ENCODE measurements at regions not wholly inside any gene's neighbourhood (a gene's known extent, or its start where the extent isn't known, plus 50 kb on each side); places are given as distances from the start of the nearest gene placed in this dataset.

- no peak overlapping the region for H3K27ac ChIP-seq
- intact Hi-C loops (cut with DNase I; ENCODE audit: low total_unique reads) (no loop called here), in situ Hi-C loops (cut with MboI; ENCODE audit: low sequenced_read_pairs in 4 of 4) (no loop called here)
- H3K4me3 ChIP-seq, result no peak overlapping the region
- H3K27me3 ChIP-seq, result no peaks in the 10 kb centered on the region
- ATAC-seq (no peak), DNase-seq (no peak)
- no peak for TF ChIP-seq POLR2A (IDR thresholded peaks at IDR 0.05)
- TF ChIP-seq CTCF (IDR thresholded peaks at IDR 0.05 in 4 of 5, conservative IDR thresholded peaks at IDR 0.05 in 1 of 5), result no peak
- no peaks in the 10 kb centered on the region for H3K9me3 ChIP-seq
- H3K36me3 ChIP-seq, result no peaks in the 10 kb centered on the region
- H3K4me1 ChIP-seq, result no peaks in the 10 kb centered on the region
Measured at GRCh38 chr10:61845196-61845949, 56.1 kb upstream of the ARID5B start.

GRCh38 chr10:61845950-61846268 lies 55.6 kb upstream of the ARID5B start:
- Histone ChIP-seq H3K4me1 (no peaks in the 10 kb centered on the region), H3K27ac (no peak overlapping the region), H3K36me3 (no peaks in the 10 kb centered on the region), H3K27me3 (no peaks in the 10 kb centered on the region), H3K9me3 (no peaks in the 10 kb centered on the region), H3K4me3 (no peak overlapping the region)
- intact Hi-C loops (cut with DNase I; ENCODE audit: low total_unique reads), result no loop called here
- ATAC-seq (no peak), DNase-seq (no peak)
- TF ChIP-seq POLR2A (IDR thresholded peaks at IDR 0.05) (no peak), CTCF (IDR thresholded peaks at IDR 0.05 in 4 of 5, conservative IDR thresholded peaks at IDR 0.05 in 1 of 5) (no peak)
- in situ Hi-C loops (cut with MboI; ENCODE audit: low sequenced_read_pairs in 4 of 4), result no loop called here

- in situ Hi-C loops (cut with MboI; ENCODE audit: low sequenced_read_pairs in 4 of 4) (no loop called here), intact Hi-C loops (cut with DNase I; ENCODE audit: low total_unique reads) (no loop called here)
- Histone ChIP-seq H3K27ac (no peak overlapping the region), H3K9me3 (no peaks in the 10 kb centered on the region), H3K4me3 (no peak overlapping the region), H3K4me1 (no peaks in the 10 kb centered on the region), H3K36me3 (no peaks in the 10 kb centered on the region), H3K27me3 (no peaks in the 10 kb centered on the region)
- ATAC-seq, result no peak
- DNase-seq, result no peak
- TF ChIP-seq CTCF (IDR thresholded peaks at IDR 0.05 in 4 of 5, conservative IDR thresholded peaks at IDR 0.05 in 1 of 5), result no peak
- TF ChIP-seq POLR2A (IDR thresholded peaks at IDR 0.05), result no peak
Measured at GRCh38 chr10:61846370-61847031, 55.0 kb upstream of the ARID5B start.

- Histone ChIP-seq H3K27ac (no peak overlapping the region), H3K4me3 (no peak overlapping the region), H3K27me3 (no peaks in the 10 kb centered on the region), H3K4me1 (no peaks in the 10 kb centered on the region), H3K36me3 (no peaks in the 10 kb centered on the region), H3K9me3 (no peaks in the 10 kb centered on the region)
- TF ChIP-seq CTCF (IDR thresholded peaks at IDR 0.05 in 4 of 5, conservative IDR thresholded peaks at IDR 0.05 in 1 of 5), result no peak
- no peak for TF ChIP-seq POLR2A (IDR thresholded peaks at IDR 0.05)
- DNase-seq (no peak), ATAC-seq (no peak)
- intact Hi-C loops (cut with DNase I; ENCODE audit: low total_unique reads), result no loop called here
- in situ Hi-C loops (cut with MboI; ENCODE audit: low sequenced_read_pairs in 4 of 4), result no loop called here
Measured at GRCh38 chr10:61847087-61847486, 54.4 kb upstream of the ARID5B start.

All from gastrocnemius medialis (tissue), 4 donors.